H1 (cell line): ENCODE measurements at regions not wholly inside any gene's neighbourhood (a gene's known extent, or its start where the extent isn't known, plus 50 kb on each side); places are given as distances from the start of the nearest gene placed in this dataset.

Experiments used
- CTCF ChIA-PET: fragments of 300-600 bp; sonication (Branson Sonifier 250); formaldehyde crosslinking; loops from one replicate; lab custom pipeline; 2021; ENCODE audit not compliant: partially characterized antibody; lab: Charles Lee
- POLR2A ChIA-PET: fragments of 300-600 bp; sonication (Branson Sonifier 250); formaldehyde crosslinking; loops from one replicate; lab custom pipeline; 2021; ENCODE audit warnings: inconsistent platforms; ENCODE audit not compliant: partially characterized antibody; lab: Charles Lee
- DNase-seq, 2 experiments: peaks; one replicate each; pipeline versions ENCODE4 v3.0.0 to v3.0.0-alpha.2; 2010 to 2022; ENCODE audit warnings: low spot score in 2 of 2, low read depth in 1 of 2, mixed read lengths in 1 of 2
- FAIRE-seq: peaks from 2 replicates; lab custom pipeline; 2011; peaks lifted over from hg19 to GRCh38; lab: Jason Lieb, UNC
- H2AFZ ChIP-seq: 2 replicates; pipeline ENCODE4 v1.8.1; 2012; ENCODE audit warnings: low read length, inconsistent platforms
- H2AK5ac ChIP-seq: 2 replicates; pipeline ENCODE4 v1.6.1; 2013; ENCODE audit warnings: low read depth, low read length
- H2BK120ac ChIP-seq: replicated peaks from 2 replicates; pipeline ENCODE3; 2013; ENCODE audit warnings: low read depth, low read length, inconsistent platforms
- H2BK12ac ChIP-seq: 2 replicates; pipeline ENCODE4 v1.6.1; 2013; ENCODE audit warnings: low read depth, low read length
- H2BK15ac ChIP-seq: 2 replicates; pipeline ENCODE4 v1.6.1; 2013; ENCODE audit warnings: low read length
- H2BK20ac ChIP-seq: 2 replicates; pipeline ENCODE4 v1.6.1; 2013; ENCODE audit warnings: low read length
- H2BK5ac ChIP-seq: 2 replicates; pipeline ENCODE4 v1.6.1; 2013; ENCODE audit warnings: low read depth, low read length
- H3K14ac ChIP-seq: 2 replicates; pipeline ENCODE4 v1.6.1; 2013; ENCODE audit warnings: inconsistent platforms; ENCODE audit not compliant: insufficient read length
- H3K18ac ChIP-seq: 2 replicates; pipeline ENCODE4 v1.6.1; 2013; ENCODE audit warnings: low read length; ENCODE audit errors: extremely low read depth
- H3K23ac ChIP-seq: 2 replicates; pipeline ENCODE4 v1.6.1; 2013; ENCODE audit warnings: inconsistent platforms; ENCODE audit not compliant: insufficient read length
- H3K23me2 ChIP-seq: 2 replicates; pipeline ENCODE4 v1.6.1; 2013; ENCODE audit warnings: low read depth, low read length
- H3K27ac ChIP-seq: 2 replicates; pipeline ENCODE4 v1.6.1; 2011; ENCODE audit warnings: low read depth, low read length, inconsistent platforms
- H3K27me3 ChIP-seq, 4 experiments: replicated peaks in 1 of 4; 1 replicate in 1 of 4; 2 replicates in 3 of 4; pipeline versions ENCODE4 v1.6.1 to v1.8.1; 2011 to 2013; ENCODE audit warnings: low read length in 3 of 4, mild to moderate bottlenecking in 3 of 4, inconsistent platforms in 2 of 4, mixed read lengths in 2 of 4, moderate library complexity in 1 of 4; ENCODE audit not compliant: control insufficient read depth in 3 of 4, insufficient read depth in 3 of 4; ENCODE audit errors: extremely low read depth in 1 of 4
- H3K36me3 ChIP-seq, 4 experiments: 2 replicates each; pipeline versions ENCODE4 v1.6.1 to v1.8.1; 2011 to 2013; ENCODE audit warnings: mild to moderate bottlenecking in 4 of 4, low read length in 3 of 4, moderate library complexity in 2 of 4, control low read depth in 1 of 4, inconsistent platforms in 1 of 4; ENCODE audit not compliant: insufficient read depth in 4 of 4, control insufficient read depth in 2 of 4
- H3K4ac ChIP-seq: replicated peaks from 2 replicates; pipeline ENCODE3; 2013; ENCODE audit warnings: low read length, low read depth, mixed read lengths, inconsistent platforms; ENCODE audit not compliant: insufficient read length
- H3K4me1 ChIP-seq, 4 experiments: replicated peaks in 1 of 4; 1 replicate in 1 of 4; 2 replicates in 3 of 4; pipeline versions ENCODE4 v1.6.1 to v1.8.1; 2011 to 2013; ENCODE audit warnings: low read length in 3 of 4, inconsistent platforms in 2 of 4, mixed read lengths in 1 of 4; ENCODE audit not compliant: insufficient read depth in 4 of 4, control insufficient read depth in 3 of 4
- H3K4me2 ChIP-seq, 2 experiments: 2 replicates each; pipeline versions ENCODE4 v1.6.1 to v1.8.1; 2011 to 2013; ENCODE audit warnings: low read depth in 2 of 2, low read length in 2 of 2, control low read depth in 1 of 2, inconsistent platforms in 1 of 2, mild to moderate bottlenecking in 1 of 2; ENCODE audit not compliant: insufficient read depth in 1 of 2
- H3K4me3 ChIP-seq, 4 experiments: fragments of 200-600, 300-600 bp in 1 of 4; sonication (generic), shearing (Covaris generic), sonication (Bioruptor Twin) in 1 of 4; 2 replicates each; pipeline versions ENCODE4 v1.5.1 to v1.8.1; 2011 to 2016; ENCODE audit warnings: low read length in 4 of 4, low read depth in 3 of 4, control low read depth in 2 of 4, inconsistent platforms in 2 of 4, mild to moderate bottlenecking in 2 of 4, mixed read lengths in 1 of 4, moderate library complexity in 1 of 4; ENCODE audit not compliant: insufficient read depth in 2 of 4; ENCODE audit errors: extremely low read depth in 1 of 4
- H3K56ac ChIP-seq: replicated peaks from 2 replicates; pipeline ENCODE3; 2013; ENCODE audit warnings: low read depth, mild to moderate bottlenecking, mixed read lengths, low read length, inconsistent platforms; ENCODE audit not compliant: insufficient read length
- H3K79me1 ChIP-seq: 2 replicates; pipeline ENCODE4 v1.6.1; 2013; ENCODE audit warnings: low read depth, low read length, control low read depth
- H3K79me2 ChIP-seq, 2 experiments: 2 replicates each; pipeline versions ENCODE4 v1.6.1 to v1.8.1; 2012 to 2013; ENCODE audit warnings: low read length in 2 of 2, mild to moderate bottlenecking in 2 of 2, inconsistent platforms in 1 of 2; ENCODE audit not compliant: insufficient read depth in 2 of 2, control insufficient read depth in 1 of 2
- H3K9ac ChIP-seq, 4 experiments: replicated peaks in 1 of 4; 1 replicate in 1 of 4; 2 replicates in 3 of 4; pipeline versions ENCODE4 v1.6.1 to v1.8.1; 2011 to 2013; ENCODE audit warnings: low read depth in 3 of 4, low read length in 3 of 4, control low read depth in 2 of 4, mild to moderate bottlenecking in 2 of 4, moderate library complexity in 2 of 4, inconsistent platforms in 1 of 4; ENCODE audit errors: extremely low read depth in 1 of 4
- H3K9me3 ChIP-seq, 2 experiments: 2 replicates each; pipeline versions ENCODE4 v1.6.1 to v1.8.1; 2012 to 2013; ENCODE audit warnings: mild to moderate bottlenecking in 2 of 2, moderate library complexity in 2 of 2, control low read depth in 1 of 2, inconsistent platforms in 1 of 2, low read depth in 1 of 2, low read length in 1 of 2, mixed read lengths in 1 of 2; ENCODE audit not compliant: insufficient read depth in 2 of 2
- H4K20me1 ChIP-seq, 2 experiments: replicated peaks in 1 of 2; 2 replicates each; pipeline versions ENCODE3 to v1.8.1; 2011 to 2013; ENCODE audit warnings: inconsistent platforms in 2 of 2, low read length in 2 of 2, mild to moderate bottlenecking in 1 of 2; ENCODE audit not compliant: insufficient read depth in 2 of 2, control insufficient read depth in 1 of 2
- H4K5ac ChIP-seq: 2 replicates; pipeline ENCODE4 v1.6.1; 2013; ENCODE audit warnings: low read length, low read depth, mixed read lengths, inconsistent platforms; ENCODE audit not compliant: insufficient read length
- H4K8ac ChIP-seq: 2 replicates; pipeline ENCODE4 v1.8.0; 2013; ENCODE audit warnings: mild to moderate bottlenecking, moderate library complexity, low read length, inconsistent platforms; ENCODE audit not compliant: insufficient read depth; ENCODE audit errors: extremely low read depth
- H4K91ac ChIP-seq: replicated peaks from 2 replicates; pipeline ENCODE3; 2013; ENCODE audit warnings: low read length, mixed read lengths, inconsistent platforms; ENCODE audit not compliant: insufficient read length
- BRCA1 ChIP-seq: IDR thresholded peaks from 2 replicates; pipeline ENCODE4 v1.6.1; 2012; ENCODE audit warnings: low read depth, low read length, improper control_type of control experiment
- CREB1 ChIP-seq: IDR thresholded peaks from 2 replicates; pipeline ENCODE4 v1.6.1; 2012; ENCODE audit warnings: inconsistent platforms
- EGR1 ChIP-seq: IDR thresholded peaks from 2 replicates; pipeline ENCODE4 v1.6.1; 2011; ENCODE audit warnings: low read depth, low read length, borderline replicate concordance
- HDAC2 ChIP-seq, 2 experiments: fragments of 300-600 bp in 1 of 2; sonication (generic) in 1 of 2; IDR thresholded peaks; 2 replicates each; pipeline ENCODE4 v1.6.1; 2011 to 2012; ENCODE audit warnings: low read depth in 2 of 2, low read length in 2 of 2, mild to moderate bottlenecking in 2 of 2, moderate library complexity in 2 of 2, borderline replicate concordance in 1 of 2, inconsistent platforms in 1 of 2
- MAX ChIP-seq: IDR thresholded peaks from 2 replicates; pipeline ENCODE4 v1.6.1; 2012; ENCODE audit warnings: inconsistent platforms
- TAF7 ChIP-seq: optimal IDR thresholded peaks from 2 replicates; pipeline ENCODE3; 2011; ENCODE audit warnings: low read depth, mild to moderate bottlenecking, inconsistent platforms, low read length, moderate library complexity, borderline replicate concordance
- TEAD4 ChIP-seq: IDR thresholded peaks from 2 replicates; pipeline ENCODE4 v1.6.1; 2012; ENCODE audit warnings: low read depth, low read length, inconsistent platforms, mixed read lengths
- YY1 ChIP-seq: IDR thresholded peaks from 2 replicates; pipeline ENCODE4 v1.6.1; 2011; ENCODE audit warnings: low read depth, mild to moderate bottlenecking, low read length
- WGBS, 2 experiments: shearing (Covaris generic) in 1 of 2; methylation state at CpG; one replicate each; pipeline versions ENCODE4 v1.1.6 to v1.1.7; 2013 to 2015; ENCODE audit warnings: low lambda C conversion rate in 2 of 2, mixed read lengths in 2 of 2, inconsistent platforms in 1 of 2, low coverage in 1 of 2, missing lambda C conversion rate in 1 of 2; ENCODE audit not compliant: insufficient replicate concordance in 2 of 2, insufficient coverage in 1 of 2, insufficient read length in 1 of 2; ENCODE audit errors: extremely low coverage in 1 of 2, missing lambda C conversion rate in 1 of 2; 5-methylcytosine and 5-hydroxymethylcytosine counted together
- TF ChIP-seq, protein P1 (sequence below): IDR thresholded peaks from 2 replicates; pipeline ENCODE4 v1.6.1; 2012; ENCODE audit warnings: low read length, inconsistent platforms
- TF ChIP-seq, protein P2 (sequence below): IDR thresholded peaks from 2 replicates; pipeline ENCODE4 v1.6.1; 2011; ENCODE audit warnings: low read depth, mild to moderate bottlenecking, low read length; ENCODE audit not compliant: insufficient read depth

- Histone ChIP-seq H4K20me1 (no peaks in the 10 kb centered on the region), H4K5ac (no peak overlapping the region), H3K36me3 (no peaks in the 10 kb centered on the region), H3K18ac (no peak overlapping the region), H3K9ac (no peak overlapping the region), H3K4me1 (no peaks in the 10 kb centered on the region), H4K91ac (no peak overlapping the region), H3K79me1 (no peaks in the 10 kb centered on the region), H3K14ac (no peak overlapping the region), H2BK12ac (no peak overlapping the region), H2AFZ (no peak overlapping the region), H3K27me3 (no peaks in the 10 kb centered on the region), H2AK5ac (no peak overlapping the region), H3K23ac (no peak overlapping the region), H3K9me3 (peaks cover 8 to 19% of the 10 kb centered on the region in 2 experiments; a peak in 2 of 4 replicates), H2BK15ac (no peak overlapping the region), H3K79me2 (no peaks in the 10 kb centered on the region), H3K27ac (no peak overlapping the region), H3K4ac (no peak overlapping the region), H3K23me2 (no peaks in the 10 kb centered on the region), H3K56ac (no peak overlapping the region), H2BK5ac (no peak overlapping the region), H3K4me3 (no peak overlapping the region), H2BK20ac (no peak overlapping the region), H3K4me2 (no peak overlapping the region), H2BK120ac (no peak overlapping the region), H4K8ac (no peak overlapping the region)
- ChIA-PET CTCF (no interaction called here), POLR2A (no interaction called here)
- FAIRE-seq = no peak
- WGBS, 2 experiments = 93% methylated on average over 11 of the region's 11 CpGs; no CpG with 5 or more reads in 1 of the 2 experiments
- no peak for DNase-seq
- TF ChIP-seq, protein P1, sequence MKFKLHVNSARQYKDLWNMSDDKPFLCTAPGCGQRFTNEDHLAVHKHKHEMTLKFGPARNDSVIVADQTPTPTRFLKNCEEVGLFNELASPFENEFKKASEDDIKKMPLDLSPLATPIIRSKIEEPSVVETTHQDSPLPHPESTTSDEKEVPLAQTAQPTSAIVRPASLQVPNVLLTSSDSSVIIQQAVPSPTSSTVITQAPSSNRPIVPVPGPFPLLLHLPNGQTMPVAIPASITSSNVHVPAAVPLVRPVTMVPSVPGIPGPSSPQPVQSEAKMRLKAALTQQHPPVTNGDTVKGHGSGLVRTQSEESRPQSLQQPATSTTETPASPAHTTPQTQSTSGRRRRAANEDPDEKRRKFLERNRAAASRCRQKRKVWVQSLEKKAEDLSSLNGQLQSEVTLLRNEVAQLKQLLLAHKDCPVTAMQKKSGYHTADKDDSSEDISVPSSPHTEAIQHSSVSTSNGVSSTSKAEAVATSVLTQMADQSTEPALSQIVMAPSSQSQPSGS = no peak
- TF ChIP-seq TAF7 = no peak
- TF ChIP-seq, protein P2, sequence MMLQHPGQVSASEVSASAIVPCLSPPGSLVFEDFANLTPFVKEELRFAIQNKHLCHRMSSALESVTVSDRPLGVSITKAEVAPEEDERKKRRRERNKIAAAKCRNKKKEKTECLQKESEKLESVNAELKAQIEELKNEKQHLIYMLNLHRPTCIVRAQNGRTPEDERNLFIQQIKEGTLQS = no peak
- no peak for TF ChIP-seq BRCA1
- TF ChIP-seq HDAC2 (IDR thresholded peaks at IDR 0.05; ENCODE audit: borderline replicate concordance in 1 of 2, low read depth in 2 of 2, low read length in 2 of 2) = no peak
- TF ChIP-seq YY1 = no peak
- no peak for TF ChIP-seq CREB1
- TF ChIP-seq MAX = no peak
- TF ChIP-seq TEAD4 = no peak
- TF ChIP-seq EGR1 = no peak
These were observed 180.3 kb upstream of the SHH start for GRCh38 chr7:155992538-155992937.
